ENCODE measurements at regions not wholly inside any gene's neighbourhood (a gene's known extent, or its start where the extent isn't known, plus 50 kb on each side); places are given as distances from the start of the nearest gene placed in this dataset.

DNA sequence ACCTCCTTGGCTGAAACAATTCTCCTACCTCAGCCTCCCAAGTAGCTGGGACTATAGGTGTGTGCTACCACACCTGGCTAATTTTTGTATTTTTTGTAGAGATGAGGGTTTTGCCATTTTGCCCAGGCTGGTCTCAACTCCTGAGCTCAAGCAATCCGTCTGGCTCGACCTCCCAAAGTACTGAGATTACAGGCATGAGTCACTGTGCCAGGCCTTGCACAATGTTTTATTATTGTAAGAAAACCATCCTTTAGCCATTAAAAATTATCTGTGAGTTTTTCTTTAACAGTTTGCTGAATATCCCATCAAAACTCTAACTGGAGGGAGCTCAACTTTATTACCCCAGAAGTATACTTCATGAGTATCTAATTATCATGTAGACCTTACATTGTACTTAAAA is 900.3 kb downstream of the PCDH7 start:
- DNase-seq (ENCODE audit: low read depth, low spot score) (no peak), ATAC-seq (no peak)
- ChIA-PET POLR2A (no interaction called here), CTCF (no interaction called here)
- H3K36me3 ChIP-seq (ENCODE audit: control insufficient read depth, insufficient read depth, low read length): no peaks in the 10 kb centered on the region
- H3K27me3 ChIP-seq (ENCODE audit: control insufficient read depth, insufficient read depth, low read length): no peaks in the 10 kb centered on the region
- no peaks in the 10 kb centered on the region for H3K9me3 ChIP-seq (ENCODE audit: control insufficient read depth, insufficient read depth, low read depth, low read length)
- intact Hi-C loops (cut with micrococcal nuclease; ENCODE audit: unreplicated experiment) (no loop called here), in situ Hi-C loops (cut with HindIII; ENCODE audit: low pct_unique_long_range_greater_than_20kb, low sequenced_read_pairs) (no loop called here)
- TF ChIP-seq TCF7L2 (IDR thresholded peaks at IDR 0.05; ENCODE audit: low read depth, low read length) (no peak), CTCF (IDR thresholded peaks at IDR 0.05) (no peak), POLR2AphosphoS5 (IDR thresholded peaks at IDR 0.05; ENCODE audit: low read depth, low read length) (no peak), SIN3A (IDR thresholded peaks at IDR 0.05; ENCODE audit: borderline replicate concordance, insufficient read depth, low read depth, low read length) (no peak), REST (IDR thresholded peaks at IDR 0.05; ENCODE audit: insufficient read depth in 1 of 2, low read depth in 2 of 2, low read length in 1 of 2) (no peak)
- no peak overlapping the region for H3K4me3 ChIP-seq (ENCODE audit: low read depth in 2 of 2, low read length in 2 of 2)
- H3K4me1 ChIP-seq (ENCODE audit: control insufficient read depth, insufficient read depth, low read length): no peaks in the 10 kb centered on the region
- H3K27ac ChIP-seq (ENCODE audit: low read length): no peak overlapping the region
- no TSS peak for BruUV-seq (replicated peaks)

DNA sequence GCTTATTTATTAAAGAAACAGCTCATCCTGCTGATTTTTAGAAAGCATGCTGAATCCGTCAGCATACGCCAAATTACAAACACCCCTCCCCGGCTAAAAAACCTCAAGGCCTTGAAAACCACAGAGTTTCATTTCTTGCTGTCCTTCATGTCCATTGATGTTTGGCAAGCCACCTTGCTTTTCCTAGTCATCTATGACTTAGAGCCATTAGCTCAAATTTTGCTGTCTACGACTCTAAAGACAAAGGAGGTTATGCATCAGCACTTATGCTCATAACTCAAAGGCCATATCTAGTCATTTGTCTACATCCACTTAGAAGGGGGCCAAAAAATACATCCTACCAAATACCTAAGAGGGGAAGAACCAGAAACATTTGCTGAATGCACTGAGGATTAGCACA is 925.1 kb downstream of the PCDH7 start:
- Histone ChIP-seq H3K4me1 (ENCODE audit: control insufficient read depth, insufficient read depth, low read length) (no peaks in the 10 kb centered on the region), H3K9me3 (ENCODE audit: control insufficient read depth, insufficient read depth, low read depth, low read length) (no peaks in the 10 kb centered on the region), H3K36me3 (ENCODE audit: control insufficient read depth, insufficient read depth, low read length) (no peaks in the 10 kb centered on the region), H3K4me3 (ENCODE audit: low read depth in 2 of 2, low read length in 2 of 2) (no peak overlapping the region), H3K27me3 (ENCODE audit: control insufficient read depth, insufficient read depth, low read length) (no peaks in the 10 kb centered on the region), H3K27ac (ENCODE audit: low read length) (no peak overlapping the region)
- no peak for DNase-seq (ENCODE audit: low read depth, low spot score)
- BruUV-seq (replicated peaks): no TSS peak
- no peak for TF ChIP-seq CTCF (IDR thresholded peaks at IDR 0.05)
- no peak for TF ChIP-seq POLR2AphosphoS5 (IDR thresholded peaks at IDR 0.05; ENCODE audit: low read depth, low read length)
- no peak for TF ChIP-seq SIN3A (IDR thresholded peaks at IDR 0.05; ENCODE audit: borderline replicate concordance, insufficient read depth, low read depth, low read length)
- no peak for TF ChIP-seq REST (IDR thresholded peaks at IDR 0.05; ENCODE audit: insufficient read depth in 1 of 2, low read depth in 2 of 2, low read length in 1 of 2)
- TF ChIP-seq TCF7L2 (IDR thresholded peaks at IDR 0.05; ENCODE audit: low read depth, low read length): no peak
- POLR2A ChIA-PET: no interaction called here
- no peak for ATAC-seq
- CTCF ChIA-PET: no interaction called here
- in situ Hi-C loops (cut with HindIII; ENCODE audit: low pct_unique_long_range_greater_than_20kb, low sequenced_read_pairs): no loop called here
- intact Hi-C loops (cut with micrococcal nuclease; ENCODE audit: unreplicated experiment): no loop called here

Measured in Panc1 (cell line).